SK-N-SH (cell line): ENCODE measurements at regions not wholly inside any gene's neighbourhood (a gene's known extent, or its start where the extent isn't known, plus 50 kb on each side); places are given as distances from the start of the nearest gene placed in this dataset.

Experiments
- EZH2phosphoT487 ChIP-seq: fragments of 200-600 bp; sonication (generic); IDR thresholded peaks from 2 replicates; pipeline ENCODE4 v1.6.1; 2017; ENCODE audit warnings: low read depth, mixed run types, mild to moderate bottlenecking, antibody characterized with exemption, moderate library complexity, borderline replicate concordance
- GABPA ChIP-seq: IDR thresholded peaks from 2 replicates; pipeline ENCODE4 v1.4.0; 2012; ENCODE audit warnings: low read depth, mild to moderate bottlenecking
- MXI1 ChIP-seq: IDR thresholded peaks from 2 replicates; pipeline ENCODE4 v1.6.1; 2012; ENCODE audit warnings: mild to moderate bottlenecking, low read depth, low read length, improper control_type of control experiment
- NFIC ChIP-seq: IDR thresholded peaks from 2 replicates; pipeline ENCODE4 v1.4.0; 2012; ENCODE audit warnings: borderline replicate concordance
- POLR2AphosphoS5 ChIP-seq: IDR thresholded peaks from 2 replicates; pipeline ENCODE4 v1.6.1; 2012; ENCODE audit warnings: low read depth, low read length
- TF ChIP-seq, protein P1 (sequence below): fragments of 200-600 bp; sonication (generic); IDR thresholded peaks from 2 replicates; pipeline ENCODE4 v1.6.1; 2017; ENCODE audit warnings: antibody characterized with exemption, mild to moderate bottlenecking, moderate library complexity
- TF ChIP-seq, protein P2 (sequence below): IDR thresholded peaks from 2 replicates; pipeline ENCODE4 v1.4.0; 2012; ENCODE audit warnings: low read depth, borderline replicate concordance

DNA sequence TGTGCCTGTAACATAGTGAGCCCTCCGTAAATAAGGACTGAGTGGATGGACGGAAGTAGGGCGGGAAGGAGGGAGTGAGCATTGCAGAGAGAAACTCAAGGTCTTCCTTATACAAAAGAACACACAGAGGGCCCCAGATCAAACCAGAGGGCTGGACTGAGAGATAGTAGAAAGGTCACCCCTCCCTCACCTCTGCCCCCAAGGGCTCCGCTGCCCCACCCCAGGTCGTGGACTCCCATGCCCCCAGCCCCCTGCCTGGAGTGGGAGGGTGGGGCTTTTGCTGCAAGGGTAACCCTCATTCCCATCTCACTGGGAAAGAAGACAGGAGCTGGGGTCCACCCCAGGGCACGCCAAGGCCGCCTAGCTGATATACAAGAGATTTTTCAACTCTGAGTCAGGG is 157.0 kb downstream of the MN1 start:
- TF ChIP-seq POLR2AphosphoS5 (no peak), NFIC (no peak), MXI1 (no peak), GABPA (no peak), EZH2phosphoT487 (no peak)
- TF ChIP-seq, protein P1, sequence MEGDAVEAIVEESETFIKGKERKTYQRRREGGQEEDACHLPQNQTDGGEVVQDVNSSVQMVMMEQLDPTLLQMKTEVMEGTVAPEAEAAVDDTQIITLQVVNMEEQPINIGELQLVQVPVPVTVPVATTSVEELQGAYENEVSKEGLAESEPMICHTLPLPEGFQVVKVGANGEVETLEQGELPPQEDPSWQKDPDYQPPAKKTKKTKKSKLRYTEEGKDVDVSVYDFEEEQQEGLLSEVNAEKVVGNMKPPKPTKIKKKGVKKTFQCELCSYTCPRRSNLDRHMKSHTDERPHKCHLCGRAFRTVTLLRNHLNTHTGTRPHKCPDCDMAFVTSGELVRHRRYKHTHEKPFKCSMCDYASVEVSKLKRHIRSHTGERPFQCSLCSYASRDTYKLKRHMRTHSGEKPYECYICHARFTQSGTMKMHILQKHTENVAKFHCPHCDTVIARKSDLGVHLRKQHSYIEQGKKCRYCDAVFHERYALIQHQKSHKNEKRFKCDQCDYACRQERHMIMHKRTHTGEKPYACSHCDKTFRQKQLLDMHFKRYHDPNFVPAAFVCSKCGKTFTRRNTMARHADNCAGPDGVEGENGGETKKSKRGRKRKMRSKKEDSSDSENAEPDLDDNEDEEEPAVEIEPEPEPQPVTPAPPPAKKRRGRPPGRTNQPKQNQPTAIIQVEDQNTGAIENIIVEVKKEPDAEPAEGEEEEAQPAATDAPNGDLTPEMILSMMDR: no peak
- TF ChIP-seq, protein P2, sequence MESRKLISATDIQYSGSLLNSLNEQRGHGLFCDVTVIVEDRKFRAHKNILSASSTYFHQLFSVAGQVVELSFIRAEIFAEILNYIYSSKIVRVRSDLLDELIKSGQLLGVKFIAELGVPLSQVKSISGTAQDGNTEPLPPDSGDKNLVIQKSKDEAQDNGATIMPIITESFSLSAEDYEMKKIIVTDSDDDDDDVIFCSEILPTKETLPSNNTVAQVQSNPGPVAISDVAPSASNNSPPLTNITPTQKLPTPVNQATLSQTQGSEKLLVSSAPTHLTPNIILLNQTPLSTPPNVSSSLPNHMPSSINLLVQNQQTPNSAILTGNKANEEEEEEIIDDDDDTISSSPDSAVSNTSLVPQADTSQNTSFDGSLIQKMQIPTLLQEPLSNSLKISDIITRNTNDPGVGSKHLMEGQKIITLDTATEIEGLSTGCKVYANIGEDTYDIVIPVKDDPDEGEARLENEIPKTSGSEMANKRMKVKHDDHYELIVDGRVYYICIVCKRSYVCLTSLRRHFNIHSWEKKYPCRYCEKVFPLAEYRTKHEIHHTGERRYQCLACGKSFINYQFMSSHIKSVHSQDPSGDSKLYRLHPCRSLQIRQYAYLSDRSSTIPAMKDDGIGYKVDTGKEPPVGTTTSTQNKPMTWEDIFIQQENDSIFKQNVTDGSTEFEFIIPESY: no peak
